Heart left ventricle (tissue), 13 donors: ENCODE measurements at regions not wholly inside any gene's neighbourhood (a gene's known extent, or its start where the extent isn't known, plus 50 kb on each side); places are given as distances from the start of the nearest gene placed in this dataset.

Experiments used
- CTCF ChIP-seq, 12 donors: fragments of 200-600 bp; sonication (generic) in 4 of 12; IDR thresholded peaks; one replicate each; pipeline versions ENCODE4 v1.5.0 to v1.8.0; 2018 to 2022; ENCODE audit warnings: antibody characterized with exemption in 12 of 12, mild to moderate bottlenecking in 5 of 12
- POLR2A ChIP-seq, 2 donors: fragments of 450-650 bp; IDR thresholded peaks; one replicate each; pipeline ENCODE4 v1.6.1; 2017; ENCODE audit warnings: antibody characterized with exemption in 2 of 2, mild to moderate bottlenecking in 2 of 2, moderate library complexity in 2 of 2
- donor health status: ischemic (EF 13 %, LVEDD 7.1; RV severe dilation, severe dysfunction).
- donor health status: DM: no; HTN: yes; CAD: no.
- donor health status: DM: no; HTN: no; CAD: no.
- donor health status: ischemic (EF 25% LVEDD 6.9; RV normal size, moderate dysfunction).
- donor health status: ischemic (EF 25% LVEDD 5.7; RV mildly dilated, moderate dysfunction).
- donor health status: ischemic (EF 35%, LVEDD 5.7; RV mildly dilated, moderate dysfunction).
- donor health status: nonischemic (EF 11% LVEDD 7.7; RV severe dilation, severe dysfunction).
- donor health status: DM: yes; HTN: yes; CAD: no.
- donor health status: PGD.
- donor health status: ischemic (EF 29% LVEDD 5.4; RV normal size, mild dysfunction).
- donor health status: nonischemic (EF 23%, LVEDD 6.1; RV moderate dilation, normal function).

- no peak for TF ChIP-seq CTCF (IDR thresholded peaks at IDR 0.05)
- TF ChIP-seq POLR2A (IDR thresholded peaks at IDR 0.05), result no peak
Measured at GRCh38 chr21:25457411-25457810, 149.9 kb downstream of the MRPL39 start.
